HG03520 (cell line): ENCODE measurements at regions not wholly inside any gene's neighbourhood (a gene's known extent, or its start where the extent isn't known, plus 50 kb on each side); places are given as distances from the start of the nearest gene placed in this dataset.

Source experiments
- ATAC-seq: cut with Tn5 transposase; IDR thresholded peaks from one replicate; pipeline ENCODE4 v1.9.1; 2021; ENCODE audit warnings: mild to moderate bottlenecking, moderate library complexity; ENCODE audit not compliant: unreplicated experiment

DNA sequence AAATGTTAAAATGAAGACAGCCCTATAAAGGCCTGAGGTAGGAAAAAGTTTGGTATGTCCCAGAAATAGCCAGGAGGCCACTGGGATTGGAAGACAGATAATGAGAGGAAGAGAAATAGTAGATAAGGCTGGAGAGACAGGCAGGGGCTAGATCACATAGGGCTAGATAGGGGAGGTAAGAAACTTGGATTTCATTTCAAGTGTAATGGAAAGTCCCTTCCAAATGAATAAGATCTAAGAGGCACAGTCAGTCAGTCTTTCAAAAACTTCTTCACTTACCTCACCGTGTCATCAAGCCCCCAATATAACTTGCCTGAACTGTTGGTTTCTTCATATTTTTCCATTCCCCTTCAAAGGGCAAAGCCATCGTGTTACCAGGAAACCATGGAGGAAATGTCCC is 121.8 kb downstream of the SPCS3 start:
- ATAC-seq = no peak

DNA sequence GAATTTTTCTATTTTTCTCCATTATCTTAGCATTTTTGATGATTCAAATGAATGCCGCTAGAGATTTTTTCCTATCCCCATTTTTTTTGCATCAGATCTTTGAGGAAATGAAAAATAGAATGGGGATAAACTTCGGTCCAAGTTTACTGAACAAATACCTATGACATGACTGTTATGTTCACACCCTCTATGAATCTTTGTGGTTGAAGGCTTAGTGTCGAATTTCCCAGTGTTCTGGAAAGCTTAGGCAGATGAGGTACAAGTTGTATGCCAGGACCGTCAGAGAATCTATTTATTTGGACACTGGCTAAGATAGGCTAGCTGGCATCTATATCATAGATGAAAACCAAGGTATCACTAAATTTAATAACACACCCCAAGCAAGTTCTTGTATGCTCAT is 123.4 kb downstream of the SPCS3 start:
- no peak for ATAC-seq

DNA sequence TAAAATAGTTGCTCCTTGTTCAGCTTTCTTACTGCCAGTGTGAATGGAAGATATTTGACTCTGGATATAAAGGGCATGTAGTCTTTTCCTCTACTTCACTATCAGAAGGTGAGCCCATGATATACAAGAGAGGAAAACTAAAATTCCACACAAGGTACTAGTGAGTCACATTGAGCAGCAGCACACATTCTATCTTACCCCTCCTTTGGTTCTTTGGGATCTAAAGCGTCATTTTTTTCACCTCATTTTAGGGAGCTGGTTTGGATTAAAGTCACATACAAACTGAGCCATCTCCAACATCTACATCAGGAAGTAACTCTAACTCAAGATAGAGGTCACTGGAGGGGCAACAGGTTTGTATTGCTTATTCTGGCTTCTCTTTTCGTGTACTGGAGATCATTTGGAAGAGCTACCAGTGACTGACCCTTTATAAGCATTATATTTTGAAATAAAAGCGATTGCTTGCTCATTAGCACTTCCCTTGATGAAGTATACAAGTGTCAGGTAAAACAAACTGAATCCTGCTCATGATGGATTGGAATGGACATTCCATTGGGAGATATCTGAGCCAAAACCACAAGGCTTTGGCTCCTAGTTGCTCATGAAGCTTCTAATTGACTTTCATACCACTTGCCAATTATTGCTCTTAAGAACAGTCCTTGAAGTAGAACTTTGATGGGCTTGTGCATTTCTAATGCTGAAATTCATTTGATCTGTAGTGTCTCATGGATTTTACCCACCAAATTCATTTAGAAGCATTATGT is 124.1 kb downstream of the SPCS3 start:
- no peak for ATAC-seq

DNA sequence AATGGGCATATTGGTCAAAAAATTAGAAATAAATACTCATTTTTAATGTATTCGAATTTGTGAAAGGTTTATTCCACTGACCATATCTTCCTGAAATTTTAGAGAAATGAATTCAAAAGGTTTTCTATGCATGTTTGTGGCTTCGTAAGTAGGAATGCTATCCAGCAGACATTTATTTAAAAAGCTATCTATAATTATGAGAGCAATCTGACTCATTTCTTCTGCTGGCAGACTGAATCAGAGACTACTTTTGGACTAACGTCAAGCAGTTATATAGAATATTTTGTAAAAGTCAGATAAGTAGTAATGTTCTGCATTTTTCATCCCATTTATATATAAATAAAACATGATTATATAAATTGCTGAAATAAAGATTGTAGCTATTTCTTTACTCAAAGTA is 125.0 kb downstream of the SPCS3 start:
- ATAC-seq = no peak

DNA sequence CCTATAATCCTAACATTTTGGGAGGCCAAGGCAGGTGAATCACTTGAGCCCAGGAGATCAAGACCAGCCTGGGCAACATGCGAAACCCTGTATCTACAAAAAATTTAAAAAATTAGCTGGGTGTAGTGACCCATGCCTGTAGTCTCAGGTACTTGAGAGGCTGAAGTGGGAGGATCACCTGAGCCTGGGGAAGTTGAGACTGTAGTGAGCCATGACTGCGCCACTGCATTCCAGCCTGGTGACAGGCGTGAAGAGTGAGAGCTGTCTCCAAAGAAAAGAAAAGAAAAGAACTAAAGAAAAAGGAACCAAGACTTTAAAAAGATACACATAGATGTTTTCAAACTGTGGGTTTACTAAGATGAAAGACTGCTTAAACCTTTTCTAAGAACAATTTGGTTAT is 129.0 kb downstream of the SPCS3 start:
- no peak for ATAC-seq

DNA sequence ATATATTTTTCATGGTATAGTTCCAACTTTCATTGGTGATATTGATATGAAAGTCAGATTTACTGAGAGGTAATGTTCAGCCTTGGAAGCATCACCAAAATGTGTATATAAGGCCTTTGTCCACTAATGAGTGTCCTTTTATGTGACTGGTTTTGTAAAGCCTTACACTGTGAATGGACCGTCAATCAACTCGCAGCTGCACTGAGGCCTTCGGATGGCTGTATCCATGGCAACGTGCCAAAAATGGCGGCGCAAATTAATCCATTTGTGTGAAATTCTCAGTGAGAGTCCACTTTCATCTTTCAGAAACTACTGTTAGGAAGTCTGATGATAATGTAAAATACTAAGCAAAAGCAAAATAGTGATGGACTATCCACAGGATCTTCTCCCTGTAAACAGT is 131.7 kb downstream of the SPCS3 start:
- no peak for ATAC-seq

DNA sequence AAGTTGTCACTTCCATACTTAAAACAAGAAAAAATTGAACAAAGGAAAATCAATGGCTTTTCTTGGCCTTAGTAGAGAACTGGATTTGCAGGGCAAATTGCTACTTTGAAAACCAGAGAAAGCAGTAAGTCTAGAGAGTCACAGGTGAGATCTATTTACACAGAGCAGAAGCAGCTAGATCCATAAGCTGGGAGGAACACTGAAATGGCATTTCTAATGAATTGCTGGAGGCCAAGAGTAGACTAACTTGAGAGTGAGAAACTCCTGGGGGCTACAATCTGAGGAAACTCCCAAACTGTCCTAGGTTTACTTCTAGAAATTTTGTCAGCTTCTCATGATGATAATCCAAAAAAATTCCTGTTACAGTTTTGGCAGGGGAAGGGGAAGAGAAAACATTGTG is 133.3 kb downstream of the SPCS3 start:
- no peak for ATAC-seq

DNA sequence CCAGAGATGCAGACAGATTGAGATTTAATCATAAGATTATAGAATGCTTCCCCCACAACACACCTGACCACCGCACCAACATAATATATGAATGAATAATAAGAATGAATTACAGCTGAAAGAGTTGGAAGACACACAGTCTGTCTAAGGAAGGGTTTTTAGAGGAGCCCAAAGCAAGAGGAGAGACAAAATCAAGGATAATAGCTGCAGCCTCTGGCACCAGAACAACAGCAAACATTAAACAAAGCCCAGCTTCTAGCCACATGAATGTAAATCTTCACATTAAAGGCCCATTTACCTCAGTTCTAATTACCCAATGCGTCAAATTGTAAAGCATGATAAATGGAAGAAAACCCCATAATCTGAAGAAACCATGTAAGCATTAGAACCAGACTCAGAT is 133.9 kb downstream of the SPCS3 start:
- no peak for ATAC-seq

DNA sequence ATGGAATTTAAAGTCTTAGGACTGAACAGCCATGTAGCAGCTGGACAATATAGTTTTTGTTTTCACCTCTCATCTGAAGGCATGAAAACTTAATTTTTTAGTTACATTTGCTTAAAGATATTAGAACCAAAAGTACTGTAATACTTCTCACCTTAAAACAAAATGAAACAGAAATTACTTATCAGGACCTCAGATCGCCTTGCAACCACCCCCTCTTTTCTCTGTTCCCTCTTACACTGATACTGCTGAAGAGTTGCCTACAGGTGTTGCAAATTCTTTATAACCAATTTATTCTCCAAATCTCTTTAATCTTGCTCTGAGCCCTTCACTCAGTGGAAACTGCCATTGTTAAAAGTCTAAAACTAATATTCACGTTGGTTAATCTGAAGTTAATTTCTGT is 145.0 kb downstream of the SPCS3 start:
- ATAC-seq = peak; percentile 100

DNA sequence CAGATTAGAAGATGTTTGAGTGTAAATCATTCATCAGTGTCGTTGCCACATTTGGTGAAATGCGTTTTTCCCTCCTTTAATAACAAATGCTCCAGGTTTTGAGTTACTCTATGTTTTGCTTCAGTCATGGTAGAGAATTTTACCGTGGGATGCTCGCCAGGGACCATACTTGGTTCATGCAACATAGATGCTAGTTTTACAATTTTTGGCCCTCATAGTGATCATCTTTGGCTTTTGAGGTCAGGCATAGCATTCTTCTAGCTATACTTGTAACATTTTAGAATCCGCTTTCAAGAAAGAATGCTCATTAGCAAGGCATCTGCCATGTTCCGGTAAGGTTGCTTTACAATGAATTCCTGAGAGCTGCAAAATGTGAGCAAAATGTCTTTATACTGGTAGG is 147.2 kb downstream of the SPCS3 start:
- ATAC-seq = no peak

DNA sequence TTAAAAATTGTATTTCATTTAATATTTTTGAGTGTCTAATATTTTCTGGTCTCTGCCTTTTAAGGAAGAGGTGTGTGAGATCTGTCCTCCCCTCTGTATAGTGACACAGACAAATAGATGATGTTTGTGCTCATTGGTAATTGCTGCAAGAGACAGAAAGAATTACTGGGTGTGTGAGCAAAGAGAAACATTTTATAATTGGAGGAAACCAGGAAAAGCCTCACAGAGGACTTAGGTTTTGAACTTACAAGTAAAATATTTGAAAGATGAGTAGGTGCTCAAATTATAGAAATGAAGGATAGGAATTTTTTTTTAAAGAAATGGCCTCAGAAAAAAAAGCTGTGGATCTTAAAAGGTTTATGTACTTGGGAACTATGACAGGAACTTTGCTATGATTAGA is 149.8 kb downstream of the SPCS3 start:
- ATAC-seq = no peak

DNA sequence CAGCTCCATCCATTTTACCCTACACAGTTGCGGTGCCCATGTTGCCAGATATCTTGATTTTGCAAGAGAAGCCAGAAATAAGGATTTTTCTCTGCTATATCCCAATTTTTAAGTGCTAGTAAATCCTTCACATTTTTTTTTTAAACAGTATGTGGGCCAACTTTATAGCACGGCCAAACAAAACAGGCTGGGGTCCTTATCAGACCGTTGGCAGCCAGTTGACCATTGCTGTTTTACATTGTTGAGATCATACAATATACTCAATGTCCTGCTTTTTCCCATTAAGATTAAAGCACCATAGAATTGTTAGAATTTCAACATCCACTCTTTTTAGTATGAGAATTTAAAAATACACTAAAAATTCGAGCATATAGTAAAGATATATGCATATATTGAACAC is 150.9 kb downstream of the SPCS3 start:
- no peak for ATAC-seq

DNA sequence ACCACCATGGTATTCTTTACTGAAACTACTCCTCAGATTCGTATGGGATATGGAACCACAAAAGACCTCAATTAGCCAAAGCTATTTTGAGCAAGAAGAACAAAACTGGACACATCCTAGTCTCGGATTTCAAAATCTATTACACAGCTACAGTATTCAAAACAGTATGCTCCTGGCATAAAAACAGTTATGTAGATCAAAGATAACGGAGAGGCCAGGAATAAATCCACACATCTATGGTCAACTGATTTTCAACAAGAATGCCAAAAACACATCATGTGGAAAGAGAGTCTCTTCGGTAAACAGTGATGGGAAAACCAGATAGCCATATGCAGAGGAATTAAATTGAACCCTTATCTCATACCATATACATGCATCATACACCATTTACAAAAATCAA is 155.3 kb downstream of the SPCS3 start:
- ATAC-seq = no peak

DNA sequence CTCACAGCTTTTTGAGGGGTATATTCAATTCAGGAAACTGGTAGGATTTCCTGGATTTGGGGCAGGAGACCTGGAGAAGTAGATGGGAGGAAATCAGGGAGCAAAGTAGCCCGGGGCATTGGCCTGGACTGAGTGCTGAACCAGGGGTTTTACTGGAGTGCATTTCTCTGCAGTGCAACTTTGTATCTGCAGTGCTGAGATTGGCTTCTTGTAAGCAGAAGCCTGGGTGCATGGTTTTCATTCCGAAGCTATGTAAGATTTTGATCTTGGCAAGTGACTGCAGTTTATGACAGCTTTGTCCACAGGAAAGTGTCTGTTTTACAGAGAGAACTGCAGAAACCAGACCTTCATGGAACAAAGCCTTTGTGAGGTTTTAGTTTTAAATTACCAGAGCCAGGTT is 158.3 kb downstream of the SPCS3 start:
- ATAC-seq = no peak

DNA sequence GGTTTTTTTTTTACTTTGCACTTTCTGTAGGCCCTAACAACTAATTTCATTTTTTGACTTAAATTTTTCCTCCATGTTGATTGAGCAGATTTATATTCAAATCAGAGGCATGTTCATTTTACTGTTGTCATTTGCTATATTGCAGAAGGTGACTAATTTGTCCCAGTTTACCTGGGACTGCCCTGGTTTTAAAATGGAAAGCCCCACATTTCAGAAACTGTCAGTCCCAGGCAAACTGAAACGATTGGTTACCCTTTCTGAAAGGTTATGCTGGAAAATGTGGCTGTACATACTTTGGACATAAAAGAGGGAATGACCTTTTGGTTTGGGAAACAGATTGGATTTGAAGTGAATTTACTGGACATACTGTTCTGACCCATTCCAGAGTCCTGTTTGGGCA is 160.0 kb downstream of the SPCS3 start:
- peak; percentile 47 for ATAC-seq

DNA sequence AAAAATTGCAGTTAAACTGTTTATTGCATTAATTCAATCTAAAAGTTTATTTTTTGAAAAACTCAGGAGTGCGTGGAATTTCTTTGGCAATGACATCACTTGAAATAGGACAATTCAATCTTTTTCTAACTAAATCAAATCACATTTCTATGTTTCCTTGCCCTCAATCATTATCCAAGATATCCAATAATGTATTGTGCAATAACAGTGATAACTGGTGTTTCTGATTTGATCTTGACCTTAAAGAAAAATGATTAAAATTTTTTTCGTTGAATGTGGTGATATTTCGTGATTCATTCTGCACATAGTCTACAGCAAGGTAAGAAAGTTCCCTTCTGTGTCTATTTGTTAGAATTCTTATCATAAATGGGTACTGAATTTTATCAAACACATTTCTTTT is 163.2 kb downstream of the SPCS3 start:
- no peak for ATAC-seq

DNA sequence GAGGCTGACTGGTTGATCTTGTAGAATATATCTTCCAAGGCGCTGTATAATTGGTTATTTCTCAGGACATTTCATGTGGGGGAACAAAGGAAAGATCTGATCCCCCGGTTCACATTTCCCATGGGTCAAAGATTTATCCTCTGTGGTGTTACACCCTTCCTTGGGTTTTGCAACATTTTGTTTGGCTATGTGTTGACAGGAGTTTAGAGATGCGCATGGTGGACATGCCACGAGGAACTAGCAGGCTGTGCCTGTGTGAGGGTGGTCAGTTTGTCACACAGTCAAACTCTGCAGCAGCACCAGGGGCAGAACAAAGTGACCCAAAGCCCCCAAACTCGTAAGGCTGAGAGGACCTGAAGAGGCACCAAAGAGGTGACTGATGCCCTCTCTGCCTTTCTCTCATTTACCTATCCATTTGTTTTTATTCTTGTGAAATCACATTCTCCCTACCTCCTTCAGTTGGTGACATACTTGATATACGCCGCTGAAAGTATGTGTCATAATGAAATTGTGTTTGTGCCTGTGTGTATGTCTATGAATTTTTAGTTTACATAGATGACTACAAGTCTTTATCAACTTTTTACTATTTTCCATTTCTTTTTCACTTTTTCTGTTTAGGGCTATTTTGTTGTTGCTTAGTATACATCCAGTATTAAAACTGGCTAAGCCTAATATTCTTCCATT is 164.7 kb downstream of the SPCS3 start:
- no peak for ATAC-seq

DNA sequence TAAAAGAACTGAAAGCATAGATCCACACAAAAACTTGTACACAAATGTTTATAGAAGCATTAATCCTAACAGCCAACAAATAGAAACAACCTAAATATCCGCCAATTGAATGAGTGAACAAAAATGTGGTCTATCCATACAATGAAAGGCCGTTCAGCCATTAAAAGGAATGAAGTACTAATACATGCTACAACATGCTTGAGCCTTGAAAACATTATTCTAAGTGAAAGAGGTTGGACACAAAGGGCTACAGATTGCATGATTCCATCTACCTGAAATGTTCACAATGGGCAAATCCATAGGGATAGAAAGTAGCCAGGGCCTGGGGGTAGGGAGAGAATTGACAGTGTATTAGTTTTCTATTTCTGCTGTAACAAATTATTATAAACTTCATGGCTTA is 169.2 kb downstream of the SPCS3 start:
- ATAC-seq = no peak

DNA sequence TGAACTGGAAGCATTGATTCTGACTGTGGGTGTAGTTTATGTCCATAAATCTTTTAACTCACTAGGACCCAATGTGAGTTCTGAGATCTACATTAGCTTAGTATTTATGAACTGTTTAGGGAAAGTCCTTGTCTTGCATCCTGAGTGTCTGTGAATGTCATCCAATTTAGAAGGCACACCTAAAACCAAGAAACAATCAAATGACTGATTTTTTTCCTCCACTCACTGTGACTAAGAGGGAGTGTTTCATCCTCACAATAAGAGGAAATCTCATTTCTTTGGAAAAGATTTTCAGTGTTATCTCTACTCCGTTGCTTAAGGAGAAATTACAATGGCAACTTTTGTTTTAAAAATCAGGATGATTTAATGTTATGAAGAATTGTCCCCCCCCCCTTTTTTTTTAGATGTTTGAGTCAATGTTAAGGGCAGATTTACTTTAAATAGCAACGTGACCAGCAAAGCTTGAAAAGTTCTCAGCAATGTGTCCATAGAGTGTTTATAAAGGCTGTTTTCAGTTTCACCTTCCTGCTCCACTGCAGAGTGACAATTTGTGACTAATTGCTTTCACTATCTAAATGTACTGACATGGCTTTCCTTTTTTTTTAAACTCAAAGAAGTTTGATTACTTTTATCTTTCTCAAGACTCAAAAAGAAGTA is 173.0 kb downstream of the SPCS3 start:
- ATAC-seq = peak; percentile 100

DNA sequence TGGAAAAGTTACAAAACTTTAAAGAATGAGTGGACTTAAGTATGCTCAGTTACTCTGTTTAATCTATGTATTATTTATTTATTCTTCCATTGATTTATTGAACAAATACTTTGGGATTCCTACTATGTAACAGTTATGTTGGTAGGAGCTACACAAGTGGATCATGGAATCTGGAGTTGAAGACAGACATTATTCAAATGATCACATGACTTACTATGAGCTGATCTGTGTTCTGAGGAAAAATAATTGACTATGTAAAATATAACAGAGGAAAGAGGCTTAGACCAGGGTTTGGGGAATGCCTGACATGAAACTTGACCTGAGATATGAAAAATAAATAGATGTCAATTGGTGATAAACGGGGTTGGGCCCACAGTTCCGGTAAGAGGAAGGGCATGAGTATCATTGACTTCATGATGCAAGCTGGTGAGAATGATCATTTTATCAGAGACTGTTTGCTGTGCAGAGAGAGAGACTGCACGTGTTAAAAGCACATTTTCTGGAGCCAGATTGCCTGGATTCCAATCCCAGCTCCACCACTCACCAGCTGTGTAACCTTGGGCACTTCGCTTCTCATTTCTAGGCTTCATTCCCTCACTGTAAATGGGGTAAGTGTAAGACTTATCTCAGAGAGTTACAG is 179.0 kb downstream of the SPCS3 start:
- ATAC-seq = no peak

DNA sequence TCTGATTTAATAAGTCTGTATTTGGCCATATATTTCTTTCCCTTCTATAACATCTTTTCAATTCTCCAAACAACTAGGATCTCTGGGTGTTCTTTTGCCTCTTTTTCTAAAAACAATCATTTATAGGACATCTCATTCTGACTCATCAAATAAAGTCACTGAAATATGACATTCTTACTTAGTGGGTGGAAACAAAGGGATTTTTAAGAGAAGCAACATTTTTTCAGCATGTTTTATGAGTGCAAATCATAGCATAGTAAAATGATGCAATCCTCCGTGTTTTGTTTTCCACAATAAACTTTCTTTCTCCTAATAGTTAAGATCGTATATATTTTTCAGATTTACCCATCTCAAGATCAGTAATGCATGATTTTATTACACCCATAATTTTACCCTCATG is 179.8 kb downstream of the SPCS3 start:
- no peak for ATAC-seq

DNA sequence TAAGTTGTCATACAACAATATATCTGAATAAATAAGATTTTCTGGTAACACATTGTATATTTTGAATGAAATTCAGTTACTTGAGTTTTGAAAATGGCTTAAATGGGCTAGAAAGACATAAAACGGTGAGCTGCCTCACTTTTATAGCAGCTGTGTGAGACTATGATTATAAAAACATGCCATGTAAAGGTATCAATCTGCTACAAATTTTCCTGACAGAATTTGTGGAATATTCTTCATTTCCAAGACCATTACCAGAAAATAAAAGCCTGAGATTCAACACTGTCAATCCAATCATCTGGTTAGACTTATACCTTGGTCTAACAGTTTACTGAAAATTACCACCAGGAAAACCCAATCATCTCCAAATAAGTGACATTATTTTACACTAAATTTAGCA is 181.1 kb downstream of the SPCS3 start:
- no peak for ATAC-seq
